ENCODE measurements at regions not wholly inside any gene's neighbourhood (a gene's known extent, or its start where the extent isn't known, plus 50 kb on each side); places are given as distances from the start of the nearest gene placed in this dataset.

DNA sequence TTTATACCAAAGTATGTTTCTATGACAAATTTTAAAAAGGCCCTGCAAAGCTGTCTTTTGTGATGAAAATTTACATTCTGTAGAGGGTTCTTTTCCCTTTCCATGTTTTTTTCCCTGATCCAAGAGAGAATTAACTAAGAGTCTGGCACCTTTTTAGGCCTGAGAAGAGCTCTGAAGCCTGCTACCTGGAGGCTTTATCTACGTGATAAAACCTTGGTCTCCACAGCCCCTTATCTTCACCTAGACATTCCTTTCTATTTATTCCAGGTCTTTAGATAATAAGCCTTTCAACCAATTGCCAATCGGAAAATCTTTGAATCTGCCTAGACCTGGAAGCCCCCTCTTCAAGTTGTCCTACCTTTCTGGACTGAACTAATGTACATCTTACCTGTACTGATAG is 774.1 kb upstream of the LRRTM1 start:
- Histone ChIP-seq H3K4me3 (no peak overlapping the region), H3K4me1 (no peaks in the 10 kb centered on the region), H3K9me3 (no peaks in the 10 kb centered on the region), H3K27me3 (no peaks in the 10 kb centered on the region), H3K36me3 (no peaks in the 10 kb centered on the region), H3K27ac (no peak overlapping the region)
- DNase-seq (no peak), ATAC-seq (ENCODE audit: low FRiP score in 2 of 2) (no peak)
- WGBS, 2 donors, result 75% methylated on average over 2 of the region's 2 CpGs
- TF ChIP-seq POLR2AphosphoS5 (IDR thresholded peaks at IDR 0.05), result no peak
- no peak for TF ChIP-seq EP300 (IDR thresholded peaks at IDR 0.05)
- TF ChIP-seq POLR2A (IDR thresholded peaks at IDR 0.05), result no peak

DNA sequence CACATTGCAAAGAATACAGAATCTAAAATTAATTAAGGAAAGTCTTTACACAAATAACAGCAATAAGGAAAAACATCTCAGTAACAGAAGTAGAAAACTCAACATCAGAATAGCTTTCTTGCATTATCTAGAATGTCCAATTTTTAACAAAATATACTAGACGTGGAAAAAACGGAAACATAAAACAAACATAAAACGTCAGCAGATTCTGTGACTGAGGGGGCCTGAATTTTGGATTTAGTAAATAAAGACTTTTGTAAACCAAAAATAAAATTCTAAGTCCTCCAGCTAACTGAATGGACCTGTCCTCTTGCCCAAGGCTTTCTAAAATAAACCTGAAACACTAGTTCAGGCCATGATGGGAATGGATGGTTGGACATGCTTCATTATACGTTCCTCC is 773.5 kb upstream of the LRRTM1 start:
- Histone ChIP-seq H3K36me3 (no peaks in the 10 kb centered on the region), H3K27me3 (no peaks in the 10 kb centered on the region), H3K9me3 (no peaks in the 10 kb centered on the region), H3K4me3 (no peak overlapping the region), H3K27ac (no peak overlapping the region), H3K4me1 (no peaks in the 10 kb centered on the region)
- TF ChIP-seq POLR2A (IDR thresholded peaks at IDR 0.05) (no peak), POLR2AphosphoS5 (IDR thresholded peaks at IDR 0.05) (no peak), EP300 (IDR thresholded peaks at IDR 0.05) (no peak)
- TF ChIP-seq, protein P1, sequence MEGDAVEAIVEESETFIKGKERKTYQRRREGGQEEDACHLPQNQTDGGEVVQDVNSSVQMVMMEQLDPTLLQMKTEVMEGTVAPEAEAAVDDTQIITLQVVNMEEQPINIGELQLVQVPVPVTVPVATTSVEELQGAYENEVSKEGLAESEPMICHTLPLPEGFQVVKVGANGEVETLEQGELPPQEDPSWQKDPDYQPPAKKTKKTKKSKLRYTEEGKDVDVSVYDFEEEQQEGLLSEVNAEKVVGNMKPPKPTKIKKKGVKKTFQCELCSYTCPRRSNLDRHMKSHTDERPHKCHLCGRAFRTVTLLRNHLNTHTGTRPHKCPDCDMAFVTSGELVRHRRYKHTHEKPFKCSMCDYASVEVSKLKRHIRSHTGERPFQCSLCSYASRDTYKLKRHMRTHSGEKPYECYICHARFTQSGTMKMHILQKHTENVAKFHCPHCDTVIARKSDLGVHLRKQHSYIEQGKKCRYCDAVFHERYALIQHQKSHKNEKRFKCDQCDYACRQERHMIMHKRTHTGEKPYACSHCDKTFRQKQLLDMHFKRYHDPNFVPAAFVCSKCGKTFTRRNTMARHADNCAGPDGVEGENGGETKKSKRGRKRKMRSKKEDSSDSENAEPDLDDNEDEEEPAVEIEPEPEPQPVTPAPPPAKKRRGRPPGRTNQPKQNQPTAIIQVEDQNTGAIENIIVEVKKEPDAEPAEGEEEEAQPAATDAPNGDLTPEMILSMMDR (IDR thresholded peaks at IDR 0.05), result no peak
- no peak for DNase-seq
- 70 to 81% methylated on average over 4 of the region's 4 CpGs for WGBS, 2 donors
- ATAC-seq (ENCODE audit: low FRiP score in 2 of 2), result no peak

DNA sequence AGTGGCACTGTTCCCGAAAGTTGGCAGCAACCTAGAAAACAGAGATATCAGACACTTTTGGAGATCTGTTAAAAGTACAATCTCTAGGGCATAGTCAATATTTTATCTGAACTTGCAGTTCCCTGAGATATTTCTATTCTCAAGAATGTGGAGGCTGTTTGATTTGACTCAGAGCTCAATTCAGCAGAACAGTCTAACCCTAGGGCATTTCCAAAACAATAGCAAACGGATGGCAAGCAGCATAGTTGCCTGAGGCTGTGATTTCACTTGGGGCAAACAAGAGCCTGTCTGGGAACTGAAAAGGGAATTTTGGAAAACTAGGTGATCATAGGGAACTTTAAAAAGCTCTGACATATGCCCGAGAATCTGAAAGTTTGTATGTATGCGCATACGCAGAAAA is 772.8 kb upstream of the LRRTM1 start:
- no peak for DNase-seq

DNA sequence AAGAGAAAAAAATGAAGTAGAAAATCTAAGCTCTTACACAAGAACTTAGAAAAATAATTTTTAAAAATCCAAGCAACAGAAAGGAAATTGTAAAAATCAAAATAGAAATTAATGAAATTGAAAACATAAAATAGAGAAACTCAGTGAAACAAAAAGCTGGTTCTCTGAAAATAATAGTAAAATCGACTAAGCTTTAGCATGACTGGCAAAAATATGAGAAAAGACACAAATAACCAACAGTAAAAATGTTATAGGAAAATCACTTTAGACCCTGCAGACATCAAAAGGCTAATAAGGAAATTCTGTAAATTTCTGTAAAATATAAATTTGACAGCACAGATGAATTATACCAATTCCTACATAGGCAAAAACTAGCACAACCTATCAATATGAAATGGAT is 768.9 kb upstream of the LRRTM1 start:
- 57 to 74% methylated on average over 1 of the region's 1 CpG for WGBS, 2 donors
- H3K4me3 ChIP-seq, result no peak overlapping the region
- no peak overlapping the region for H3K27ac ChIP-seq
- no peaks in the 10 kb centered on the region for H3K9me3 ChIP-seq
- ATAC-seq (ENCODE audit: low FRiP score in 2 of 2), result no peak
- H3K4me1 ChIP-seq, result no peaks in the 10 kb centered on the region
- DNase-seq, result no peak
- H3K36me3 ChIP-seq, result no peaks in the 10 kb centered on the region
- TF ChIP-seq EP300 (IDR thresholded peaks at IDR 0.05) (no peak), POLR2AphosphoS5 (IDR thresholded peaks at IDR 0.05) (no peak), POLR2A (IDR thresholded peaks at IDR 0.05) (no peak)
- TF ChIP-seq, protein P1 (IDR thresholded peaks at IDR 0.05), result no peak
- H3K27me3 ChIP-seq, result no peaks in the 10 kb centered on the region

More for the DNA sequence above, 772.8 kb upstream of the LRRTM1 start:
- no peak for ATAC-seq (ENCODE audit: low FRiP score in 2 of 2)
- Histone ChIP-seq H3K27me3 (no peaks in the 10 kb centered on the region), H3K4me3 (no peak overlapping the region), H3K36me3 (no peaks in the 10 kb centered on the region), H3K4me1 (no peaks in the 10 kb centered on the region), H3K9me3 (no peaks in the 10 kb centered on the region), H3K27ac (no peak overlapping the region)
- TF ChIP-seq POLR2A (IDR thresholded peaks at IDR 0.05) (no peak), POLR2AphosphoS5 (IDR thresholded peaks at IDR 0.05) (no peak), EP300 (IDR thresholded peaks at IDR 0.05) (no peak)
- TF ChIP-seq, protein P1 (IDR thresholded peaks at IDR 0.05), result no peak
- WGBS, 2 donors, result 63 to 78% methylated on average over 5 of the region's 5 CpGs

DNA sequence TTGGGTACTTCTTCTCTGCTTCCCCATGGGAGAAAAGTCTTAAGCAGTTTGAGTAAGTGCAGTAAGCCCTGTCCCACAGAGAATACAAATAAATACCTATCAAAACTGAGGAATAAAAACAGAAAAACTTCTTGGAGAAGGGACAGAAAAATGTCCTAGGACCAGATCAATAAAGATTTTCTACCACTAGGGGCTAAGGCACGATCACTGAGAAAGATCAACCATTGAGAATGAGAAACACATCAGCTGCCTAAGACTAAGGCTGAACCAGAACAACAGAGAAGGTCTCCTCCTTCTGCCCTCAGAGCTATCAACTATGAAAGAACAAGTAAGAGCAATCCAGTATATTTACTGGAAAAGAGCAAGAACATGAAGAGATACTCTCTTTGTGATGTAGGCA is 763.6 kb upstream of the LRRTM1 start:
- DNase-seq, result no peak
- TF ChIP-seq EP300 (IDR thresholded peaks at IDR 0.05) (no peak), POLR2A (IDR thresholded peaks at IDR 0.05) (no peak), POLR2AphosphoS5 (IDR thresholded peaks at IDR 0.05) (no peak)
- TF ChIP-seq, protein P1 (IDR thresholded peaks at IDR 0.05), result no peak

More for the DNA sequence above, 763.6 kb upstream of the LRRTM1 start:
- no peaks in the 10 kb centered on the region for H3K36me3 ChIP-seq
- no peaks in the 10 kb centered on the region for H3K27me3 ChIP-seq
- 67 to 78% methylated on average over 1 of the region's 1 CpG for WGBS, 2 donors
- H3K9me3 ChIP-seq, result no peaks in the 10 kb centered on the region
- no peak for ATAC-seq (ENCODE audit: low FRiP score in 2 of 2)
- no peak overlapping the region for H3K4me3 ChIP-seq
- no peaks in the 10 kb centered on the region for H3K4me1 ChIP-seq
- no peak overlapping the region for H3K27ac ChIP-seq

Measured in upper lobe of left lung (tissue), 6 donors.